Colonic mucosa (tissue), 4 donors: ENCODE measurements at regions not wholly inside any gene's neighbourhood (a gene's known extent, or its start where the extent isn't known, plus 50 kb on each side); places are given as distances from the start of the nearest gene placed in this dataset.

Experiments used
- DNase-seq: peaks from one replicate; pipeline ENCODE4 v3.0.0-alpha.2; 2020
- H3K27ac ChIP-seq: fragments of 200-600 bp; one replicate; pipeline ENCODE4 v1.8.0; 2021
- H3K27me3 ChIP-seq: fragments of 200-600 bp; one replicate; pipeline ENCODE4 v1.8.0; 2021
- H3K36me3 ChIP-seq: fragments of 200-600 bp; one replicate; pipeline ENCODE4 v1.8.0; 2021
- H3K4me1 ChIP-seq: fragments of 200-600 bp; one replicate; pipeline ENCODE4 v1.8.0; 2021; ENCODE audit warnings: mild to moderate bottlenecking
- H3K4me3 ChIP-seq: fragments of 200-600 bp; one replicate; pipeline ENCODE4 v1.8.0; 2021
- H3K9ac ChIP-seq, 2 donors: one replicate each; pipeline ENCODE4 v1.7.0; 2013; ENCODE audit warnings: control low read depth in 2 of 2, low read depth in 2 of 2, low read length in 2 of 2
- H3K9me3 ChIP-seq: fragments of 200-600 bp; one replicate; pipeline ENCODE4 v1.8.0; 2021
- CTCF ChIP-seq: fragments of 200-600 bp; IDR thresholded peaks from one replicate; pipeline ENCODE4 v1.8.0; 2022; ENCODE audit warnings: antibody characterized with exemption, mild to moderate bottlenecking
- intact Hi-C: fragments of 100-400 bp; cut with DNase I; formaldehyde crosslinking; loops from one replicate; pipeline ENCODE4 v1.14.1; 2022
- donor health status: healthy.
- donor health status: DM: no; HTN: no; CAD: no.
- donor health status: DM: no; HTN: no; CAD: no.

GRCh38 chr10:42959833-42960232 is 117.0 kb upstream of the RET start:
- no peak for DNase-seq

GRCh38 chr10:42960491-42960990 is 116.3 kb upstream of the RET start:
- intact Hi-C loops: no loop called here
- Histone ChIP-seq H3K4me3 (no peak overlapping the region), H3K9me3 (no peaks in the 10 kb centered on the region), H3K4me1 (no peaks in the 10 kb centered on the region), H3K27me3 (no peaks in the 10 kb centered on the region), H3K27ac (no peak overlapping the region), H3K36me3 (no peaks in the 10 kb centered on the region), H3K9ac (no peak overlapping the region)
- peak; percentile 9 for DNase-seq
- TF ChIP-seq CTCF: no peak

More at GRCh38 chr10:42959833-42960232, 117.0 kb upstream of the RET start:
- intact Hi-C loops: no loop called here
- no peak overlapping the region for H3K4me3 ChIP-seq
- no peak overlapping the region for H3K9ac ChIP-seq
- no peaks in the 10 kb centered on the region for H3K36me3 ChIP-seq
- TF ChIP-seq CTCF: no peak
- H3K9me3 ChIP-seq: no peaks in the 10 kb centered on the region
- no peaks in the 10 kb centered on the region for H3K4me1 ChIP-seq
- no peak overlapping the region for H3K27ac ChIP-seq
- H3K27me3 ChIP-seq: no peaks in the 10 kb centered on the region

DNA sequence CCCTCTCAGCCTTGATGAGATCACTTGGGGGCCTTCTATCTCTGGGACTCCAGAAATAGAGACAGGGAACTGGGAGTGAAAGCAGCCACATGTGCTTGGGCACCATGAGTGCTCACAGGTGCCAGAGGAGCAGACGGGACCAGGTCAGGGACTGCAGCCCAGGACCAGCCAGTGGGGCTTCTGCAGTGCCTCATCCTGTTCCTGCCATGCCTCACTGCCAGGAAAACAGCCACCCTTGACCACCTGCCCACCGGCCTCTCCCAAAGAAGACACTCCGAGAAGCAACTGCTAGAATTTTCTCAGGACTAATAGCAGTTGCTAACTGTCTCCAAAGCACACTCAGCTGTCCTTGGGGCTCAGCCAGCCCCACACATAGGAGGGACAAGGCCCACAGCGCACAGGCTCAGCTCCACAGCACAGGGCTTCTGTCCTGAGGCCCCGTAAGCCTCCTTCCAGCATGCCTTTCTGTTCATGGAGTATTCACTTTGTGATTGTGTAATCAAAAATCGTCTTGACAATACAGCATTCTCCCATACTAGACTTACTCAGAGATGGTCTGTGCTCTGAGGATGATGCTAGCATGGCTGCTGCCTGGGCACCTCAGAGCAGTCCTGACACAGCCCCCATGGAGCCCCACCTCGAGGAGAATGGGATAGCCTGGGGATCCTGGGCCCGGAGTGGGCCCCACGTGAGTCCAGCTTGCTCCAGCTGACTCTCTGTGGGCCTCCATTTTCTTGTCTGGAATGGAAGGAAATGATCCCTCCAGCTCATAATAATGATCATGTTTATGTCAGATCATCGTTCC is 115.7 kb upstream of the RET start:
- no peak for TF ChIP-seq CTCF
- Histone ChIP-seq H3K4me3 (no peak overlapping the region), H3K4me1 (no peaks in the 10 kb centered on the region), H3K27me3 (no peaks in the 10 kb centered on the region), H3K36me3 (no peaks in the 10 kb centered on the region), H3K9me3 (no peaks in the 10 kb centered on the region), H3K27ac (no peak overlapping the region), H3K9ac (no peak overlapping the region)
- intact Hi-C loops: no loop called here
- DNase-seq: peak; percentile 7

DNA sequence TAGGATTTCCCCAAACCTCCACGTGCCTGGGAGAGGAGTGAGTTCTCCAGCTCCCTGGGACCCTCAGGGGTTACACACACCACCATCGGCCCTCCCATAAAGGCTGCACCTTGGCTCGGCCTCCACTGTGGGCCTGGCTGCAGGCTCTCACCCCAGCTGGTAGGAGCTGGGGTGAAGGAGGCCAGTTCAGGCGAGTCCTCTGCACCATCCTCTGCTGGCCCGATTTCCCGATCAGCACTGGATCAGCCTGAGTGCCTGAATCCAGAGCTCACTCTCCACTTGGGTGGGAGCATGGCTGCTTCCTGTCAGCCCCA is 115.1 kb upstream of the RET start:
- H3K27me3 ChIP-seq: no peaks in the 10 kb centered on the region
- no peak for DNase-seq
- H3K27ac ChIP-seq: no peak overlapping the region
- no peak overlapping the region for H3K4me3 ChIP-seq
- no peaks in the 10 kb centered on the region for H3K36me3 ChIP-seq
- H3K9me3 ChIP-seq: no peaks in the 10 kb centered on the region
- no peak for TF ChIP-seq CTCF
- H3K4me1 ChIP-seq: no peaks in the 10 kb centered on the region
- intact Hi-C loops: no loop called here
- H3K9ac ChIP-seq: no peak overlapping the region

DNA sequence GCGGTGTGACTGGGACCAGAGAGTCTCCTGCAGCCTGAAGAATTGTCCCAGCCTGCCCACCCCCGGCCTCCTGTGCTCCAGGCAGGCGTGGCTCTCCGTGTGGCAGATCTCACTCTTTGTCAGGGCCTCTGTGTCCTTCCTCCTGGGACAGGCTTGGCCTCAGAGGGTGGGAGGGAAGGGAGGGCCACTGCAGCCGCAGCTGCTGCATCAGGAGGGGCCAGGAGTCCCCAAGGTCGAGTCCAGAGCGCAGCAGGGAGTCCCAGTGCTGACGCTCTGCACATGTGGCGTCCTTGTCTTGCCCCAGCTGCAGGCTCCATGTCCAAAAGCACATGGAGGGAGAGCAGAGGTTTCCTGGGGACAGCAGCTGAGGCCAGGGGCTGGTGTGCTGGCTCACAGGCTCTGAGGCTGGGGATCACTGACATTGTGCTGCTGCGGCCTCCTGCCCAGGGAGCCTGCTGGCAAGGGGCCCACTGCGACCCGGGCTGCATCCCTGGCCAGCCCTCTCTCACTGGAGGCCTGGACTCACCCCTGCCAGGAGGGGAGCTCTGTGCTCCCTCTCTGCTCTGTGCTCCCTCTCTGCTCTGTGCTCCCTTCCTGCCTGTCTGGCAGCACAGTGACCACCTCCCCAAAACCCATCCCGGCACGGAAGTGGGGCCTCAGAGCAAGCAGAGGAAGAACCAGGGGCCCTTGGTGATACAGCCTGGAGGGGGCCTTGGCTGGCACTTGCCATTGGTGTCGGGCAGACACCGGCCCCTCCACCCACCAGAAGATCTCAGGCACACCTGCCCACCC is 114.6 kb upstream of the RET start:
- intact Hi-C loops: no loop called here
- H3K27me3 ChIP-seq: no peaks in the 10 kb centered on the region
- no peak for TF ChIP-seq CTCF

More for the DNA sequence above, 114.6 kb upstream of the RET start:
- no peaks in the 10 kb centered on the region for H3K4me1 ChIP-seq
- no peak overlapping the region for H3K4me3 ChIP-seq
- peak; percentile 15 for DNase-seq
- H3K36me3 ChIP-seq: no peaks in the 10 kb centered on the region
- no peak overlapping the region for H3K27ac ChIP-seq
- no peaks in the 10 kb centered on the region for H3K9me3 ChIP-seq
- H3K9ac ChIP-seq: no peak overlapping the region
